HG03354 (cell line): ENCODE measurements at regions not wholly inside any gene's neighbourhood (a gene's known extent, or its start where the extent isn't known, plus 50 kb on each side); places are given as distances from the start of the nearest gene placed in this dataset.
"Not testable (repeated sequence)": the region's sequence is repeated elsewhere in the genome, so short reads cannot be mapped to it uniquely, and the experiment has no call there.

Experiments
- ATAC-seq: cut with Tn5 transposase; IDR thresholded peaks from one replicate; pipeline ENCODE4 v1.9.1; 2021; ENCODE audit warnings: mild to moderate bottlenecking; ENCODE audit not compliant: unreplicated experiment, poor library complexity, severe bottlenecking

GRCh38 chr5:101430551-101430950 is 527.5 kb upstream of the ST8SIA4 start:
- no peak for ATAC-seq

GRCh38 chr5:101429241-101429640 is 526.2 kb upstream of the ST8SIA4 start:
- ATAC-seq: no peak

- ATAC-seq: no peak
Measured at GRCh38 chr5:101425339-101425859, 522.3 kb upstream of the ST8SIA4 start.

GRCh38 chr5:101424530-101425175 is 521.6 kb upstream of the ST8SIA4 start:
- ATAC-seq: no peak

GRCh38 chr5:101418713-101419118 is 515.6 kb upstream of the ST8SIA4 start:
- ATAC-seq: no peak

GRCh38 chr5:101404531-101404930 is 501.4 kb upstream of the ST8SIA4 start:
- ATAC-seq: no peak

- ATAC-seq: no peak
Measured at GRCh38 chr5:101393795-101394450, 490.8 kb upstream of the ST8SIA4 start.

- no peak for ATAC-seq
Measured at GRCh38 chr5:101390151-101390908, 487.2 kb upstream of the ST8SIA4 start.

- ATAC-seq: no peak
Measured at GRCh38 chr5:101385276-101385675, 482.2 kb upstream of the ST8SIA4 start.

- no peak for ATAC-seq
Measured at GRCh38 chr5:101370181-101370580, 467.1 kb upstream of the ST8SIA4 start.

- no peak for ATAC-seq
Measured at GRCh38 chr5:101364469-101364868, 461.4 kb upstream of the ST8SIA4 start.

GRCh38 chr5:101362067-101362466 is 459.0 kb upstream of the ST8SIA4 start:
- ATAC-seq: no peak

- no peak for ATAC-seq
Measured at GRCh38 chr5:101346906-101347305, 443.8 kb upstream of the ST8SIA4 start.

GRCh38 chr5:101346447-101346846 is 443.4 kb upstream of the ST8SIA4 start:
- no peak for ATAC-seq

GRCh38 chr5:101338226-101338625 is 435.1 kb upstream of the ST8SIA4 start:
- no peak for ATAC-seq

GRCh38 chr5:101327816-101328215 is 424.7 kb upstream of the ST8SIA4 start:
- ATAC-seq: no peak

- ATAC-seq: no peak
Measured at GRCh38 chr5:101326766-101327165, 423.7 kb upstream of the ST8SIA4 start.

GRCh38 chr5:101316401-101316800 is 413.3 kb upstream of the ST8SIA4 start:
- not testable (repeated sequence) for ATAC-seq

GRCh38 chr5:101306391-101307137 is 403.5 kb upstream of the ST8SIA4 start:
- no peak for ATAC-seq

GRCh38 chr5:101296477-101296876 is 393.4 kb upstream of the ST8SIA4 start:
- no peak for ATAC-seq
